Stomach (tissue), 8 donors: ENCODE measurements at regions not wholly inside any gene's neighbourhood (a gene's known extent, or its start where the extent isn't known, plus 50 kb on each side); places are given as distances from the start of the nearest gene placed in this dataset.

Source experiments
- DNase-seq, 2 donors: peaks; one replicate each; pipeline versions ENCODE4 v3.0.0 to v3.0.0-alpha.2; 2013 to 2019
- H3K27ac ChIP-seq, 5 donors: fragments of 200-600 bp in 4 of 5; sonication (generic) in 4 of 5; one replicate each; pipeline ENCODE4 v1.5.1; 2013 to 2019; ENCODE audit warnings: mild to moderate bottlenecking in 1 of 5, moderate library complexity in 1 of 5
- H3K27me3 ChIP-seq, 3 donors: fragments of 200-600 bp; sonication (generic); one replicate each; pipeline ENCODE4 v1.5.1; 2017 to 2019; ENCODE audit warnings: mixed run types in 1 of 3
- H3K36me3 ChIP-seq, 4 donors: fragments of 200-600 bp; sonication (generic); 1 replicate in 3 of 4; 2 replicates in 1 of 4; pipeline ENCODE4 v1.5.1; 2016 to 2019
- H3K4me1 ChIP-seq, 4 donors: fragments of 200-600 bp; sonication (generic); one replicate each; pipeline ENCODE4 v1.5.1; 2016 to 2019
- H3K4me3 ChIP-seq, 4 donors: fragments of 200-600 bp; sonication (generic) in 3 of 4; one replicate each; pipeline ENCODE4 v1.5.1; 2016 to 2019; ENCODE audit warnings: mild to moderate bottlenecking in 1 of 4
- H3K9me3 ChIP-seq, 4 donors: fragments of 200-600 bp; sonication (generic); one replicate each; pipeline ENCODE4 v1.5.1; 2016 to 2019
- EP300 ChIP-seq: sonication (generic); formaldehyde crosslinking; IDR thresholded peaks from one replicate; pipeline ENCODE4 v1.6.1; 2017; ENCODE audit warnings: antibody characterized with exemption
- POLR2A ChIP-seq, 4 donors: fragments of 450-650 bp; IDR thresholded peaks; one replicate each; pipeline ENCODE4 v1.6.1; 2016; ENCODE audit warnings: antibody characterized with exemption in 4 of 4, control low read depth in 2 of 4, mild to moderate bottlenecking in 1 of 4, moderate library complexity in 1 of 4
- POLR2AphosphoS5 ChIP-seq, 3 donors: sonication (generic); formaldehyde crosslinking; IDR thresholded peaks; one replicate each; pipeline ENCODE4 v1.6.1; 2016; ENCODE audit warnings: antibody characterized with exemption in 3 of 3
- WGBS, 5 donors: extraction: QIAGEN DNeasy Blood & Tissue Kit in 3 of 5; methylation state at CpG; one replicate each; pipeline versions ENCODE4 v1.1.5 to v1.1.7; 2013 to 2018; 5-methylcytosine and 5-hydroxymethylcytosine counted together
- intact Hi-C: fragments of 100-400 bp; cut with DNase I; formaldehyde crosslinking; loops from one replicate; pipeline ENCODE4 v1.15.1; 2023; ENCODE audit warnings: low total_unique reads
- TF ChIP-seq, protein P1 (sequence below), 7 experiments: fragments of 450-650 bp in 4 of 7; fragments of 200-600 bp in 3 of 7; sonication (generic) in 3 of 7; IDR thresholded peaks; one replicate each; pipeline ENCODE4 v1.5.1; 2016 to 2019; ENCODE audit warnings: antibody characterized with exemption in 7 of 7, control low read depth in 2 of 7, mild to moderate bottlenecking in 1 of 7
- donor health status: healthy with polysubstance abuse.
- donor health status: Bipolar disorder and iron deficiency.
- donor health status: healthy.

DNA sequence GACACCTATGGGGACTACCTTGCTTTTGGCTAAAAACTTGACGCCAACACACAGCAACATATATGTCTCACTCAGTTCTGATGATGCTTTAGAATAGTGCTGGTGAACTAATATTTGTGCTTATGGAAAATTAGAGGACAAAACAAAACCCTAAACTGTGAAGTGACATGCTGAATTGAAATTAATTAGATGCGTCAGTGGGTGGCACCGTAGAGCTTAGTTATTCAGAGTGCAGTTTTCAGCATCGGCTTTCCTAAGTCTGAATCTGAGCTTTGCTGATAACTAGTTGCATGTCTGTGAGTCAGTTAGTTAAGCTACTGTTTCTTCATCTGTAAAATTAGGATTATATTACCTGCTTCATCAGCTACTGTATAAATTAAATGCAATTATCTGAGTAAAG, 245.0 kb upstream of the SORCS1 start:
- 37 to 52% (median 45%) methylated on average over 4 of the region's 4 CpGs for WGBS, 5 donors
- DNase-seq = peak in 1 of 2 donors; percentile 66
- intact Hi-C loops = no loop called here
- TF ChIP-seq, protein P1, sequence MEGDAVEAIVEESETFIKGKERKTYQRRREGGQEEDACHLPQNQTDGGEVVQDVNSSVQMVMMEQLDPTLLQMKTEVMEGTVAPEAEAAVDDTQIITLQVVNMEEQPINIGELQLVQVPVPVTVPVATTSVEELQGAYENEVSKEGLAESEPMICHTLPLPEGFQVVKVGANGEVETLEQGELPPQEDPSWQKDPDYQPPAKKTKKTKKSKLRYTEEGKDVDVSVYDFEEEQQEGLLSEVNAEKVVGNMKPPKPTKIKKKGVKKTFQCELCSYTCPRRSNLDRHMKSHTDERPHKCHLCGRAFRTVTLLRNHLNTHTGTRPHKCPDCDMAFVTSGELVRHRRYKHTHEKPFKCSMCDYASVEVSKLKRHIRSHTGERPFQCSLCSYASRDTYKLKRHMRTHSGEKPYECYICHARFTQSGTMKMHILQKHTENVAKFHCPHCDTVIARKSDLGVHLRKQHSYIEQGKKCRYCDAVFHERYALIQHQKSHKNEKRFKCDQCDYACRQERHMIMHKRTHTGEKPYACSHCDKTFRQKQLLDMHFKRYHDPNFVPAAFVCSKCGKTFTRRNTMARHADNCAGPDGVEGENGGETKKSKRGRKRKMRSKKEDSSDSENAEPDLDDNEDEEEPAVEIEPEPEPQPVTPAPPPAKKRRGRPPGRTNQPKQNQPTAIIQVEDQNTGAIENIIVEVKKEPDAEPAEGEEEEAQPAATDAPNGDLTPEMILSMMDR (IDR thresholded peaks at IDR 0.05) = peak in 1 of 7 experiments; percentile 18
- TF ChIP-seq POLR2AphosphoS5 (IDR thresholded peaks at IDR 0.05) = no peak
- no peaks in the 10 kb centered on the region for H3K27me3 ChIP-seq
- H3K9me3 ChIP-seq = no peaks in the 10 kb centered on the region
- no peaks in the 10 kb centered on the region for H3K4me1 ChIP-seq
- no peak overlapping the region for H3K4me3 ChIP-seq
- H3K27ac ChIP-seq = no peak overlapping the region
- H3K36me3 ChIP-seq = no peaks in the 10 kb centered on the region

DNA sequence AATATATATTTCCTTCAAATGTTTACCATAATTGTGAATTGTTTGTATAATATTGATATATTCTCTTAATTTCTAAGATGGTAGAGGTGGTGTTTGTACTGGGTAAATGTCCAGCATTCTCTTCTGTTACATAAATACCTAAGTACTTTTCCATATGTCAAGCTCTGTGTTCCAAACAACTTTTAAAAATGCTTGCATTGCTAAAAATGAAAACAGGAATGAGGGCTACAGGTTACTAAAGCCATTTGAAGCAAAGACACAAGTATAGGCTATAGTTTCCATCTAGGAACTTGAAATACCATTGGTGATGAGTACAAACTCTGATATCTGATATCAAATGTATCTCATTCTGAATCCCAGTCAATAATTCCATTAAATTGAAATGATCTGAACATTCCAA, 233.6 kb upstream of the SORCS1 start:
- Histone ChIP-seq H3K4me3 (no peak overlapping the region), H3K9me3 (no peaks in the 10 kb centered on the region), H3K36me3 (no peaks in the 10 kb centered on the region), H3K27ac (no peak overlapping the region), H3K4me1 (no peaks in the 10 kb centered on the region), H3K27me3 (no peaks in the 10 kb centered on the region)
- intact Hi-C loops = no loop called here
- TF ChIP-seq EP300 (no peak), POLR2A (IDR thresholded peaks at IDR 0.05) (no peak)
- DNase-seq = no peak

DNA sequence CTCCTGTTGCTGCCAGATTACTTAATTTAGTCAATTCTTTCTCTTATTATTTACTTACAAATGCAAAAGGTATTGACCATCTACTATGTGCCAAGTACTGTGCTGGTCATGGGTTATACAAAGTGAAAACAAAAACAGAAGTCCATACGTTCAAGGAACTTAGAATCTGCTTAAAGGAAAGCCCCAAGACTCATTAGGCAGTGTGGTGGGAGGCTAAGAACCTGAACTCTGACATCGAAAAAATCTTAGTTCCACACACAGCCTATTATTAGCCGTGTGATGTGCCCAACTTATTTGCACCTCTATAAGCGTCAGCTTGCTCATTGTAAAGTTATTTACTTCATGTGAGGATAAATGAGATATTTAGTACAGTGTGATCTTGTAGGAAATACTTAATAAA, 227.4 kb upstream of the SORCS1 start:
- Histone ChIP-seq H3K4me1 (no peaks in the 10 kb centered on the region), H3K9me3 (no peaks in the 10 kb centered on the region), H3K4me3 (no peak overlapping the region), H3K36me3 (no peaks in the 10 kb centered on the region), H3K27me3 (peaks cover 0 to 6% (median 0%) of the 10 kb centered on the region in 3 donors), H3K27ac (no peak overlapping the region)
- intact Hi-C loops = no loop called here
- no peak for TF ChIP-seq POLR2AphosphoS5 (IDR thresholded peaks at IDR 0.05)
- TF ChIP-seq, protein P1 (IDR thresholded peaks at IDR 0.05) = no peak
- TF ChIP-seq EP300 = no peak
- no peak for TF ChIP-seq POLR2A (IDR thresholded peaks at IDR 0.05)
- no peak for DNase-seq
- WGBS, 5 donors = 70 to 78% (median 76%) methylated on average over 4 of the region's 4 CpGs

DNA sequence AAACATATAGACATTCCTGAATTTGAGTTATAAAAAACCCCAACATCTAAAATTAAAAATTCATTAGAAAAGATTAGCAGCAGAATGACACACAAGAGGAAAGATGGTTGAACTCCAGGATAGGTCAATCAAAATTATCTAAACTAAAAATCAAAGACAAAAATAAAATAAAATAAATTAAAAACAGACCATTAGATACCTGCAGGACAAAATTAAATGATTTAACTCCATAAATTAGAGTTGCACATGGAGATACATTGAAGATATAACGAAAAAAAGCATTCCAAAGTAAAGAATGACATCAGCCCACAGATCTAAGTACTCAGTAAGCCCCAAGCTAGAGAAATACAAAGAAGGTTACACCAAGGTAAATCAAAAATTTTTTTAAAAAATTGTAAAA, 226.1 kb upstream of the SORCS1 start:
- Histone ChIP-seq H3K4me1 (no peaks in the 10 kb centered on the region), H3K4me3 (no peak overlapping the region), H3K9me3 (no peaks in the 10 kb centered on the region), H3K36me3 (no peaks in the 10 kb centered on the region), H3K27ac (no peak overlapping the region), H3K27me3 (peaks cover 0 to 6% (median 0%) of the 10 kb centered on the region in 3 donors)
- TF ChIP-seq POLR2A (IDR thresholded peaks at IDR 0.05) = no peak
- TF ChIP-seq, protein P1 (IDR thresholded peaks at IDR 0.05) = no peak
- no peak for TF ChIP-seq POLR2AphosphoS5 (IDR thresholded peaks at IDR 0.05)
- TF ChIP-seq EP300 = no peak
- WGBS, 5 donors = 35 to 60% (median 52%) methylated on average over 1 of the region's 1 CpG
- DNase-seq = no peak
- intact Hi-C loops = no loop called here

DNA sequence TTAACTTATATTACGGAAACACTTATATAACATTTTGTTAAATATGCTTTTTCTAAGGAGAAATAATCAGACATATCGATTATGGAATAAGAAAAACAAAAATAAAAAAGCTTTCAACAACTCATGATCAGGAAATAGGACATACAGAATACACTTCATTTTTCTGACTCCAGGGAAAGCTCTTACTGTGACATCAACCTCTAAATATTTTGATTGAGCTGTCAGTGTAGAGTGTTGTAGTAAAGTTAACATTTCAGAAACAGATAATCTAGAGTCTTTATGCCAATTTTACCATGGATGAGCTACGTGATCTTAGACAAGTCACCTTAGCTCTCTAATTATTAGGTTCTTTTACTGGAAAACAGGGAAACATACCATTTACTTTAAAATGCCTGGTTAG, 218.9 kb upstream of the SORCS1 start:
- DNase-seq = no peak
- 85 to 94% (median 89%) methylated on average over 3 of the region's 3 CpGs for WGBS, 5 donors
- Histone ChIP-seq H3K9me3 (no peaks in the 10 kb centered on the region), H3K4me1 (no peaks in the 10 kb centered on the region), H3K36me3 (no peaks in the 10 kb centered on the region), H3K4me3 (no peak overlapping the region), H3K27me3 (peaks cover 0 to 5% (median 0%) of the 10 kb centered on the region in 3 donors), H3K27ac (no peak overlapping the region)
- intact Hi-C loops = no loop called here
- no peak for TF ChIP-seq POLR2A (IDR thresholded peaks at IDR 0.05)
- no peak for TF ChIP-seq POLR2AphosphoS5 (IDR thresholded peaks at IDR 0.05)
- TF ChIP-seq EP300 = no peak
- TF ChIP-seq, protein P1 (IDR thresholded peaks at IDR 0.05) = no peak
